GM20000 (cell line): ENCODE measurements at regions not wholly inside any gene's neighbourhood (a gene's known extent, or its start where the extent isn't known, plus 50 kb on each side); places are given as distances from the start of the nearest gene placed in this dataset.
"Not testable (repeated sequence)": the region's sequence is repeated elsewhere in the genome, so short reads cannot be mapped to it uniquely, and the experiment has no call there.

Experiments
- DNase-seq: peaks from one replicate; pipeline ENCODE4 v3.0.0; 2012; ENCODE audit warnings: low spot score
- TF ChIP-seq, protein P1 (sequence below): IDR thresholded peaks from 2 replicates; pipeline ENCODE4 v1.5.1; 2012; ENCODE audit warnings: mild to moderate bottlenecking, control low read depth; ENCODE audit errors: extremely low read depth, missing control alignments

DNA sequence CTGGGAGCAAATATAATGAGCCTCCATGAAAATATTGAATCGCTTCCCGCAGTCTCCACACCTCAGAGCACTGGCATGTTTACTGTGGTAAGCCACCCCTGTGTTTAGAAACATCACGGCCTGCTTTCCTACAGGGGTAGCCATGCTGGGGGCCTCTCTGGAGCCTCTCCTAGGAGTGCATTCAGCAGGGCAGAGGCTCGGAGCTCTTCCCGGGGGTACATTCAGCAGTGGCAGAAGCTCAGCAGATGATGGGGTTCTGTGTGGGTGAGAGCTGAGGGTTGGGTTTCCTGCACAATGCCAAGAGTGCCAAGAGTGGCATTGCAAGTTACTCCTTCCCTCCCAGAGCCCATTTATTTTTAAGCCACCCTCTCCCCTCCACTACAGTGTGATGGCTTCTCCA is 386.6 kb downstream of the SEC14L1 start:
- TF ChIP-seq, protein P1, sequence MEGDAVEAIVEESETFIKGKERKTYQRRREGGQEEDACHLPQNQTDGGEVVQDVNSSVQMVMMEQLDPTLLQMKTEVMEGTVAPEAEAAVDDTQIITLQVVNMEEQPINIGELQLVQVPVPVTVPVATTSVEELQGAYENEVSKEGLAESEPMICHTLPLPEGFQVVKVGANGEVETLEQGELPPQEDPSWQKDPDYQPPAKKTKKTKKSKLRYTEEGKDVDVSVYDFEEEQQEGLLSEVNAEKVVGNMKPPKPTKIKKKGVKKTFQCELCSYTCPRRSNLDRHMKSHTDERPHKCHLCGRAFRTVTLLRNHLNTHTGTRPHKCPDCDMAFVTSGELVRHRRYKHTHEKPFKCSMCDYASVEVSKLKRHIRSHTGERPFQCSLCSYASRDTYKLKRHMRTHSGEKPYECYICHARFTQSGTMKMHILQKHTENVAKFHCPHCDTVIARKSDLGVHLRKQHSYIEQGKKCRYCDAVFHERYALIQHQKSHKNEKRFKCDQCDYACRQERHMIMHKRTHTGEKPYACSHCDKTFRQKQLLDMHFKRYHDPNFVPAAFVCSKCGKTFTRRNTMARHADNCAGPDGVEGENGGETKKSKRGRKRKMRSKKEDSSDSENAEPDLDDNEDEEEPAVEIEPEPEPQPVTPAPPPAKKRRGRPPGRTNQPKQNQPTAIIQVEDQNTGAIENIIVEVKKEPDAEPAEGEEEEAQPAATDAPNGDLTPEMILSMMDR, result no peak
- DNase-seq, result no peak

DNA sequence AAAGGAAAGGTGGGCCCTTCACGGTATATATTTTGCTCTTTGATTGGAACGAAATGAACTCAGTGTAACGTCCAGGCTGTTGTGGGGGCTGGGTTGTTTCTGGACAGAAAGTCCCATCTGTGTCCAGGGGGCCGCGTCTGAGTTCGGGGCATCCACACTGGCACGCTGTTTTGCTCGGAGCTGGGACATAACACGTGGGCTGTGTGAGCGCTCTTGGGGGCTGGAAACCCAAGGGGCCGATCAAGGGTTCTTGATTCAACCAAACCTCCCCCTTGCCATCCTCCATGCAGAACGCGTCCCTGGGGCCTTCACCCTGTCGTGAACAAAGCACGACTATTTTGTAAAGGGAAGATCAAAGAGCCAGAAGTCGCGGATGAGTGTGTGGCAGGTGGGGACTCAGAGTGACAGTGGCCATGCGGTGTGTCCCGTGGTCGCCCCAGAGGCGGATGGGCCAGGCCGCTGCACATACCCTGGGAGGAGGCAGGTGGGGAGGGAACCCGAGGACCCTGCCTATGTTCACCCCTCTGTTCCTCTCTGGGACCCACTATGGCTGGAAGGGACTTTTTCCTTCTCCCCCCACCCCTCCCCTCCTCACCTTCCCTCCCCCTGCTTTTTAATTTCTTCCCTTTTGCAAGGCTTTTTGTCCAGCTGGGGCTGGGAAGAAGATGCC is 387.2 kb downstream of the SEC14L1 start:
- no peak for DNase-seq
- TF ChIP-seq, protein P1, result no peak

DNA sequence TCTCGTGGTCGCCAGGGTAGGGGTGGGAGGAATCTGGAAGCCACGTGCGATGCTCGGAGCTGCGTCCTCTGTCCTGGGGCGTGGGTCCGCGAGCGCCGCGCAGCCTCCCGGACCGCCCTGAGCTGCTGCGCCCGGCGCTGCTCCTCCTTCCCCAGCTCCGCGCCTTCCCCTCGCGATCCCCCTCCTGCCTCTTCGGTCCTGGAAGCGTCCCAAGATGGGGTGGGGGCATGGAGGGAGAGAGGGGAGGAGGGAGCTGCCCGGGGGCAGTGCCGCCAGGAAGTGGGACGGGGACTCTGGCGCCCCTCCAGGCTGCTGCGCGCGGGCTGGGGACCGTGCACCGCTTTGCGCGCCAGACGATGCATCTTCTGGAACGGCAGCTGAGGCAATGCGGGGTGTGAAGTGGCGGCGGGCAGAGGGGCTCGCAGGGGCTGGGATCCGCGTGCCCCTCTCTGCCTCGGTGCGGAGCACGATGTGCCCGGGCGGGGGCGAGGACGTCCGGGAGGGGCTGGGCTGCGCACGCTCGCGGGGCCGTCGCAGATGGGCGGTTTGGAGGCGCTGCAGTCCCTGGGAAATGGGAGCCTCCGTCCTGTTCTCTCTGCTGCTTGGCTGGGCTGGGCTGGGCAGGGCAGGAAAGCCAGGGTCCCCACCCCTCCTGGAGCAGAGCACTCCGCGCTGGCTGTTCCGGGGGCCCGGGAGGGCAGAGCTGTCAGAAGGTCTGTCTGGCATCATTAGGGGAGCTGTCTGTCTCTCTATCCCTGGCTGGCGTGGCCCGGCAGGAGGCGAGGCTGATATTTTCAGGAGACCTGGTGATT is 388.0 kb downstream of the SEC14L1 start:
- TF ChIP-seq, protein P1, result no peak
- DNase-seq, result no peak

DNA sequence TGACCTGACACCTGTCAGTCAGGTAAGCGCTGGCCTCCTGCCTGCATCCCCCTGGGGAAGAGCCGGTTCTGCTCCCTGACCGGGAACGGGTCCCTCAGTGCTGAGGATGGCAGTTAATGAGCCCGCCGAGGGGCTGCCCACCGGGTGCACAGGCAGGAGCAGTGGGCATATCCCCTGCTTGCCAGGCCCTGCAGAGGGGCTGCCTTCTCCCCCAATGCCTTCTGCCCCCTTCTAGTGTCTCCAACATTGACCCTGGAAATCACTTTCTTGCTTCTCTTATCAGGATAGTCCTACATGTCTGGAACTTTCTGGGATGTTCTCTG is 388.5 kb downstream of the SEC14L1 start:
- TF ChIP-seq, protein P1, result no peak
- DNase-seq, result no peak

DNA sequence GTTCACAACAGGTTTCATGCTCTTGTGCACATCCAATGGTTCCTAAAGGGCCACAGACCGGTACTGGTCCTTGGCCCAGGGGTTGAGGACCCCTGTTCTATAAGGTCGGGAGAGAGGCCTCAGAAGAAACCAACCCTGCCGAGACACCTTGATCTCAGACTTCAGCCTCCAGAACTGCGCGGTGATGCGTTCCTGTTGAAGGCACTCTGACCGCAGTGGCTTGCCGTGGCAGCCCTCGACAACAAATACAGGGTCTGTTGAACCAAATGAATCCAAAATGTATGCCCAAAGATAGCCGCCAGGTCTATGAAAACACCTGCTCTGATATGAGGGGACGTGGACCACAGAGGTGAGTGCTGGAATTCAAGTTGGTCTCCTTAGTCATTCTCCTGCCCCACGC is 389.8 kb downstream of the SEC14L1 start:
- DNase-seq, result no peak
- TF ChIP-seq, protein P1, result no peak

DNA sequence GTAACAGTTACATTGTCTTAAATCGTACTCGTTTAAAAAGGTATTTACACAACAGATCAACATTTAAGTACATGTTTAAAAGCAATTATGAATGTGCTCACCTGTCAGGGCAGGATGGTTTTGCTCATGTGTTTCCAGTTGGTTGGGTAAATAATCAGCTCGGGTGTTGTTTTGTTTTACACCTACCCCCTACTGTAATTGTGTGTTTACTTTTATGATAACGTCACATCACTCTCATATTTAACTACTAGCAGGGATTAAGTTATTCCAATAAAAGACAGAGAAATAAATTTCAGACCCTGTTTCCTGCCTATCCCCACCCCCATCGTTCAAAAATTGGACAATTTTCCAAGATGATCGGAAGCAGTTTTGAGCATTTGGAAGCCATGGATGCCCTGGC is 390.2 kb downstream of the SEC14L1 start:
- TF ChIP-seq, protein P1, result no peak
- DNase-seq, result no peak

DNA sequence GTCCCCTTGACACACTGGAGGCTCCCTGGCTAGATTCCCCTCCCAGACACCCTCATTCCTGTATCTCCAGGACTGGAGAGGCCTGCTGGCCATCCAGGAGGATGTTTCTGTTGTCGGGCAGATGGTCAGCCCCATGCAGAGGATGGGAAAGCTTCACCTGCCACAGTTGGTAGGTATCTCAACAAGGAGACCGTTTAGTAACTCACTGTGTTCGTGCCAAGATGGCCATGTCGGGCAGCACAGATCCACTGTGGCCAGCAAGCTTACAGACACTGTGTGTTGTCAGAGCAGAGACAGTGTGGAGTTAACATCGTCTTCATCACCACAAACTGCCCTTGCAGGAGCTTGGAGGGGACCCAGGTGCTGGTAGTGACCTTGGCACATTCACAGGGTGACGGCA is 390.9 kb downstream of the SEC14L1 start:
- DNase-seq, result no peak
- TF ChIP-seq, protein P1, result no peak

DNA sequence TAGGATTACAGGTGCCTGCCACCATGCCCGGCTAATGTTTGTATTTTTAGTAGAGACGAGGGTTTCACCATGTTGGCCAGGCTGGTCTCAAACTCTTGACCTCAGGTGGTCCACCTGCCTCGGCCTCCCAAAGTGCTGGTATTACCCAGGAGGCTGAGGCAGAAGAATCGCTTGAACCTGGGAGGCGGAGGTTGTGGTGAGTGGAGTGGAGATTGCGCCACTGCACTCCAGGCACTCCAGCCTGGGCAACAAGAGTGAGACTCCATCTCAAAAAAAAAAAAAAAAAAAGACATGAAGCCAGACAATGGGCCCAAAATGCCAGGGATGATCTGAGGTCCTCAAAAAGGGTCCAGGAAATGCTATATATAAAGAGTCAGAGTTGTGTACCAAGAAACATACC is 392.9 kb downstream of the SEC14L1 start:
- not testable (repeated sequence) for DNase-seq
